ENCODE measurements at regions not wholly inside any gene's neighbourhood (a gene's known extent, or its start where the extent isn't known, plus 50 kb on each side); places are given as distances from the start of the nearest gene placed in this dataset.

DNA sequence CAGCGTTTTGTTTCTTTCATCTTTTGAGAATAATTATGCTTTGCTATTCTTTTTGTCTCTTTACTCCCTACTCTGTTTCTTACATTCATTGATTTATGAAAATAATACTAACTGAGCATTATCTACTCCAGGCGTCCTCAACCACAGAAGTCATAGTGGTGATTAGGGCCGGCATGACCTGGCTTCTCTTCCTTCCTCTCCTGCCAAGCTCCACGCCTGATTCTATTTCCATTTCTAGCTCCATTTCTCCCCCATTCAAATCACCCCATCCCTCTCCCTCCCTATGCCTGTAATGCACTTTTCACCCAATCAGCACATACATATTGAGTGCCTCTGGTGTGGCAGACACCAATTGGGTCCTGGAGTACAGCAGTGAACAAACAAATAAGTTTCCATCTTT is 183.2 kb upstream of the GPR12 start:
- Histone ChIP-seq H3K9me3 (ENCODE audit: control insufficient read depth, insufficient read depth, low read length) (no peaks in the 10 kb centered on the region), H3K4me3 (ENCODE audit: low read length) (no peak overlapping the region), H3K27ac (ENCODE audit: low read depth, low read length) (no peak overlapping the region), H3K4me1 (ENCODE audit: control insufficient read depth, low read length) (no peaks in the 10 kb centered on the region), H4K20me1 (ENCODE audit: control insufficient read depth, insufficient read depth, low read depth, low read length) (no peaks in the 10 kb centered on the region), H3K27me3 (ENCODE audit: control insufficient read depth, low read length) (peaks cover 22% of the 10 kb centered on the region), H3K36me3 (ENCODE audit: control insufficient read depth, low read length) (no peaks in the 10 kb centered on the region), H3K9me2 (replicated peaks; ENCODE audit: control insufficient read depth, low read length) (no peaks in the 10 kb centered on the region), H3F3A (ENCODE audit: control insufficient read depth, insufficient read depth) (no peaks in the 10 kb centered on the region), H3K4me2 (ENCODE audit: low read length) (no peak overlapping the region), H3K79me2 (ENCODE audit: control insufficient read depth, low read length) (no peaks in the 10 kb centered on the region)
- TF ChIP-seq EZH2phosphoT487 (IDR thresholded peaks at IDR 0.05; ENCODE audit: borderline replicate concordance, low read length) (no peak), CTCF (IDR thresholded peaks at IDR 0.05; ENCODE audit: low read depth, low read length, poor library complexity, severe bottlenecking) (no peak)

DNA sequence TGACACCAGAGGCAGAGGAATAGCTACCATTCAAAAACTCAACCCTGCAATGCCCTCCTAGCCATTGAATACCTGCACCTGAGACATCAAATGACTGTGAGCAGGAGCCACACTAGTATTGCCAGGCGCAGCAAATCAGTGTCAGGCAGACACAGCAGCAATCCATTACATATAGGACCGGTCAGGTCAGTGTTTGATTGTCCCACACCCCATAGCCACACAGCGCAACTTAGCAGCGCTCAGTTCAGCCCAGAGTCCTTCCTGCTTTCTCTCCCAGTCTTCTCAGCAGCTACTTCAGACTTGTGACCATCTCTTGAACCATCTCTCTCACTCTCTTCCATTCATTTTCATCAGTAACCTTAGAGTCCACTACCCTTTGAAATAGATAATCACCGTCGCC is 181.6 kb upstream of the GPR12 start:
- peaks cover 22% of the 10 kb centered on the region for H3K27me3 ChIP-seq (ENCODE audit: control insufficient read depth, low read length)
- H3F3A ChIP-seq (ENCODE audit: control insufficient read depth, insufficient read depth), result no peaks in the 10 kb centered on the region
- no peaks in the 10 kb centered on the region for H3K4me1 ChIP-seq (ENCODE audit: control insufficient read depth, low read length)
- no peaks in the 10 kb centered on the region for H3K79me2 ChIP-seq (ENCODE audit: control insufficient read depth, low read length)
- no peaks in the 10 kb centered on the region for H3K36me3 ChIP-seq (ENCODE audit: control insufficient read depth, low read length)
- H4K20me1 ChIP-seq (ENCODE audit: control insufficient read depth, insufficient read depth, low read depth, low read length), result no peaks in the 10 kb centered on the region
- no peaks in the 10 kb centered on the region for H3K9me3 ChIP-seq (ENCODE audit: control insufficient read depth, insufficient read depth, low read length)
- no peak for TF ChIP-seq EZH2phosphoT487 (IDR thresholded peaks at IDR 0.05; ENCODE audit: borderline replicate concordance, low read length)
- no peak for TF ChIP-seq CTCF (IDR thresholded peaks at IDR 0.05; ENCODE audit: low read depth, low read length, poor library complexity, severe bottlenecking)
- no peak overlapping the region for H3K4me3 ChIP-seq (ENCODE audit: low read length)
- no peak overlapping the region for H3K27ac ChIP-seq (ENCODE audit: low read depth, low read length)
- no peaks in the 10 kb centered on the region for H3K9me2 ChIP-seq (replicated peaks; ENCODE audit: control insufficient read depth, low read length)
- H3K4me2 ChIP-seq (ENCODE audit: low read length), result no peak overlapping the region

DNA sequence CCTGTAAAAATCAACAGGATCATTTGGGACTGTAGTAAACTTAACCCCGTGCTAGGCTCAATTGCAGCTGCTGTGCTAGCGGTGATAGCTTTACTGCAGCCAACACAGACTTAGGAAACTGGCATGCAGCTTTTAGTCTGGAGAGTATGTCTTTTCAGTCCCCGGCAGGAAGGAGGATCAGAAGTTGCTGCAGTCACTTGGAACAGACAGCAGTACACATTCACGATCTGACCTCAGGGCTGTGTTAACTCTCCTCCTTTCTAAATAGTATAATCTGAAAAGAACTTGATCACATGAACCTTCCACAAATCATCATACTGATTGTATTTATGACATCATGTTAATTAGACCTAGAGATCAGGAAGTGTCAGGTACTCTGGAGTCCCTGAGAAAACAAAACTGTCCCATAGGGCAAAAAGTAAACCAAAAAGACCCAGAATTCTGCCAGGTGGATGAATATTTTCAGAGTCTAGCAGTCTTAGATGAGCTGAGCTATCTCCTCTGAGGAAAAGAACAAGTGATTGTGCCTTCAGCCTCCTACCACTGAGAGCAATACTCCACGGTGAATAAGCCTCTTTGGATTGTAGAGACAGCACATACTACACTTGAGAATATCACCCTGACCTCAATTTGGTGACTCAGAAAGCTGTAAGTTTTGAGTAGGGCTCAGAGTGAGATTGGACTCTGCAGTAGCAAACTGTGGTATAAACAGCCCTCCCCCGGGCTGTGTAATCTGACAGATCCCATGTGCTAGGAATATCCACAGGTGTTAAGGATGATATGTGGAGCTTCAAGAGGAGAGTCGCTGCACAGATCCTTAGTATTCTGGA is 181.0 kb upstream of the GPR12 start:
- H3K79me2 ChIP-seq (ENCODE audit: control insufficient read depth, low read length), result no peaks in the 10 kb centered on the region
- no peak overlapping the region for H3K4me3 ChIP-seq (ENCODE audit: low read length)
- H3K4me1 ChIP-seq (ENCODE audit: control insufficient read depth, low read length), result no peaks in the 10 kb centered on the region
- H4K20me1 ChIP-seq (ENCODE audit: control insufficient read depth, insufficient read depth, low read depth, low read length), result no peaks in the 10 kb centered on the region
- no peak for TF ChIP-seq CTCF (IDR thresholded peaks at IDR 0.05; ENCODE audit: low read depth, low read length, poor library complexity, severe bottlenecking)
- no peak for TF ChIP-seq EZH2phosphoT487 (IDR thresholded peaks at IDR 0.05; ENCODE audit: borderline replicate concordance, low read length)
- H3F3A ChIP-seq (ENCODE audit: control insufficient read depth, insufficient read depth), result no peaks in the 10 kb centered on the region
- H3K27me3 ChIP-seq (ENCODE audit: control insufficient read depth, low read length), result peaks cover 22% of the 10 kb centered on the region
- H3K4me2 ChIP-seq (ENCODE audit: low read length), result no peak overlapping the region
- H3K9me3 ChIP-seq (ENCODE audit: control insufficient read depth, insufficient read depth, low read length), result no peaks in the 10 kb centered on the region
- no peaks in the 10 kb centered on the region for H3K9me2 ChIP-seq (replicated peaks; ENCODE audit: control insufficient read depth, low read length)
- no peaks in the 10 kb centered on the region for H3K36me3 ChIP-seq (ENCODE audit: control insufficient read depth, low read length)
- H3K27ac ChIP-seq (ENCODE audit: low read depth, low read length), result no peak overlapping the region

Measured in DOHH2 (cell line).